ENCODE measurements at regions not wholly inside any gene's neighbourhood (a gene's known extent, or its start where the extent isn't known, plus 50 kb on each side); places are given as distances from the start of the nearest gene placed in this dataset.
"Not testable (repeated sequence)": the region's sequence is repeated elsewhere in the genome, so short reads cannot be mapped to it uniquely, and the experiment has no call there.

- TF ChIP-seq, protein P1, sequence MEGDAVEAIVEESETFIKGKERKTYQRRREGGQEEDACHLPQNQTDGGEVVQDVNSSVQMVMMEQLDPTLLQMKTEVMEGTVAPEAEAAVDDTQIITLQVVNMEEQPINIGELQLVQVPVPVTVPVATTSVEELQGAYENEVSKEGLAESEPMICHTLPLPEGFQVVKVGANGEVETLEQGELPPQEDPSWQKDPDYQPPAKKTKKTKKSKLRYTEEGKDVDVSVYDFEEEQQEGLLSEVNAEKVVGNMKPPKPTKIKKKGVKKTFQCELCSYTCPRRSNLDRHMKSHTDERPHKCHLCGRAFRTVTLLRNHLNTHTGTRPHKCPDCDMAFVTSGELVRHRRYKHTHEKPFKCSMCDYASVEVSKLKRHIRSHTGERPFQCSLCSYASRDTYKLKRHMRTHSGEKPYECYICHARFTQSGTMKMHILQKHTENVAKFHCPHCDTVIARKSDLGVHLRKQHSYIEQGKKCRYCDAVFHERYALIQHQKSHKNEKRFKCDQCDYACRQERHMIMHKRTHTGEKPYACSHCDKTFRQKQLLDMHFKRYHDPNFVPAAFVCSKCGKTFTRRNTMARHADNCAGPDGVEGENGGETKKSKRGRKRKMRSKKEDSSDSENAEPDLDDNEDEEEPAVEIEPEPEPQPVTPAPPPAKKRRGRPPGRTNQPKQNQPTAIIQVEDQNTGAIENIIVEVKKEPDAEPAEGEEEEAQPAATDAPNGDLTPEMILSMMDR (IDR thresholded peaks at IDR 0.05): not testable (repeated sequence)
- TF ChIP-seq EZH2 (IDR thresholded peaks at IDR 0.05; ENCODE audit: borderline replicate concordance, insufficient read depth, low read depth, low read length, poor library complexity, severe bottlenecking): not testable (repeated sequence)
Measured at GRCh38 chr2:31803481-31804153, 207.2 kb downstream of the MEMO1 start.
